Activated CD4-positive, alpha-beta memory T cell treated with anti-CD3 and anti-CD28 coated beads, Interleukin-2, amount 10 ng/mL, durations not matched to agents 7 days and 5 days (primary cell): ENCODE measurements at regions not wholly inside any gene's neighbourhood (a gene's known extent, or its start where the extent isn't known, plus 50 kb on each side); places are given as distances from the start of the nearest gene placed in this dataset.

Experiments
- CTCF ChIA-PET: fragments of 350-600 bp; sonication (Branson Sonifier 250); formaldehyde crosslinking; loops from one replicate; lab custom pipeline; 2021; ENCODE audit warnings: antibody characterized with exemption, inconsistent platforms; lab: Charles Lee
- POLR2A ChIA-PET: fragments of 350-600 bp; sonication (Branson Sonifier 250); formaldehyde crosslinking; loops from one replicate; lab custom pipeline; 2021; ENCODE audit warnings: antibody characterized with exemption; lab: Charles Lee
- DNase-seq: peaks from one replicate; pipeline ENCODE4 v3.0.0-alpha.2; 2020
- H3K27ac Mint-ChIP-seq: one replicate; pipeline ENCODE4 v1.8.0; 2021; ENCODE audit warnings: mild to moderate bottlenecking, mixed read lengths
- H3K27me3 Mint-ChIP-seq: one replicate; pipeline ENCODE4 v1.8.0; 2021; ENCODE audit warnings: mixed read lengths
- H3K36me3 Mint-ChIP-seq: one replicate; pipeline ENCODE4 v1.8.0; 2021; ENCODE audit warnings: low read depth, mixed read lengths
- H3K4me1 Mint-ChIP-seq: one replicate; pipeline ENCODE4 v1.8.0; 2021; ENCODE audit warnings: mixed read lengths
- H3K4me3 Mint-ChIP-seq: one replicate; pipeline ENCODE4 v1.8.0; 2021; ENCODE audit warnings: mild to moderate bottlenecking, mixed read lengths
- H3K9me3 Mint-ChIP-seq: one replicate; pipeline ENCODE4 v1.8.0; 2021; ENCODE audit warnings: mixed read lengths

GRCh38 chr20:11001302-11001701, 327.5 kb upstream of the JAG1 start:
- no peaks in the 10 kb centered on the region for H3K4me1 Mint-ChIP-seq
- DNase-seq, result no peak
- H3K4me3 Mint-ChIP-seq, result no peak overlapping the region
- H3K27ac Mint-ChIP-seq, result no peak overlapping the region
- no peaks in the 10 kb centered on the region for H3K9me3 Mint-ChIP-seq
- ChIA-PET CTCF (no interaction called here), POLR2A (no interaction called here)
- no peaks in the 10 kb centered on the region for H3K27me3 Mint-ChIP-seq
- H3K36me3 Mint-ChIP-seq, result no peaks in the 10 kb centered on the region

GRCh38 chr20:11001764-11002540, 328.2 kb upstream of the JAG1 start:
- H3K27ac Mint-ChIP-seq, result no peak overlapping the region
- H3K9me3 Mint-ChIP-seq, result no peaks in the 10 kb centered on the region
- DNase-seq, result no peak
- CTCF ChIA-PET, result no interaction called here
- POLR2A ChIA-PET, result no interaction called here
- no peaks in the 10 kb centered on the region for H3K36me3 Mint-ChIP-seq
- no peaks in the 10 kb centered on the region for H3K4me1 Mint-ChIP-seq
- H3K4me3 Mint-ChIP-seq, result no peak overlapping the region
- no peaks in the 10 kb centered on the region for H3K27me3 Mint-ChIP-seq

- H3K4me1 Mint-ChIP-seq, result no peaks in the 10 kb centered on the region
- DNase-seq, result no peak
- POLR2A ChIA-PET, result no interaction called here
- H3K27me3 Mint-ChIP-seq, result no peaks in the 10 kb centered on the region
- H3K27ac Mint-ChIP-seq, result no peak overlapping the region
- CTCF ChIA-PET, result no interaction called here
- H3K36me3 Mint-ChIP-seq, result no peaks in the 10 kb centered on the region
- H3K9me3 Mint-ChIP-seq, result no peaks in the 10 kb centered on the region
- no peak overlapping the region for H3K4me3 Mint-ChIP-seq
Observed at GRCh38 chr20:11003341-11003740, 329.5 kb upstream of the JAG1 start.

GRCh38 chr20:11008444-11009033, 334.7 kb upstream of the JAG1 start:
- H3K36me3 Mint-ChIP-seq, result no peaks in the 10 kb centered on the region
- H3K27me3 Mint-ChIP-seq, result no peaks in the 10 kb centered on the region
- ChIA-PET CTCF (no interaction called here), POLR2A (no interaction called here)
- H3K9me3 Mint-ChIP-seq, result peaks cover 2% of the 10 kb centered on the region
- H3K4me1 Mint-ChIP-seq, result no peaks in the 10 kb centered on the region
- no peak for DNase-seq
- no peak overlapping the region for H3K4me3 Mint-ChIP-seq
- H3K27ac Mint-ChIP-seq, result no peak overlapping the region

GRCh38 chr20:11011653-11012052, 337.9 kb upstream of the JAG1 start:
- no peak for DNase-seq
- H3K27me3 Mint-ChIP-seq, result no peaks in the 10 kb centered on the region
- CTCF ChIA-PET, result no interaction called here
- no peaks in the 10 kb centered on the region for H3K36me3 Mint-ChIP-seq
- POLR2A ChIA-PET, result no interaction called here
- H3K9me3 Mint-ChIP-seq, result peaks cover 2% of the 10 kb centered on the region
- no peaks in the 10 kb centered on the region for H3K4me1 Mint-ChIP-seq
- H3K4me3 Mint-ChIP-seq, result no peak overlapping the region
- no peak overlapping the region for H3K27ac Mint-ChIP-seq

- no peak for DNase-seq
- no peaks in the 10 kb centered on the region for H3K36me3 Mint-ChIP-seq
- H3K9me3 Mint-ChIP-seq, result peaks cover 2% of the 10 kb centered on the region
- H3K27ac Mint-ChIP-seq, result no peak overlapping the region
- H3K4me3 Mint-ChIP-seq, result no peak overlapping the region
- POLR2A ChIA-PET, result no interaction called here
- CTCF ChIA-PET, result no interaction called here
- no peaks in the 10 kb centered on the region for H3K4me1 Mint-ChIP-seq
- no peaks in the 10 kb centered on the region for H3K27me3 Mint-ChIP-seq
Observed at GRCh38 chr20:11012975-11013374, 339.2 kb upstream of the JAG1 start.

GRCh38 chr20:11013801-11014200, 340.0 kb upstream of the JAG1 start:
- Mint-ChIP-seq H3K4me1 (no peaks in the 10 kb centered on the region), H3K27me3 (no peaks in the 10 kb centered on the region), H3K4me3 (no peak overlapping the region), H3K36me3 (no peaks in the 10 kb centered on the region), H3K27ac (no peak overlapping the region), H3K9me3 (peaks cover 5% of the 10 kb centered on the region)
- CTCF ChIA-PET, result no interaction called here
- no peak for DNase-seq
- POLR2A ChIA-PET, result no interaction called here

- no peaks in the 10 kb centered on the region for H3K36me3 Mint-ChIP-seq
- ChIA-PET POLR2A (no interaction called here), CTCF (no interaction called here)
- no peaks in the 10 kb centered on the region for H3K27me3 Mint-ChIP-seq
- H3K4me3 Mint-ChIP-seq, result no peak overlapping the region
- H3K27ac Mint-ChIP-seq, result no peak overlapping the region
- DNase-seq, result no peak
- no peaks in the 10 kb centered on the region for H3K4me1 Mint-ChIP-seq
- peaks cover 3% of the 10 kb centered on the region for H3K9me3 Mint-ChIP-seq
Observed at GRCh38 chr20:11015440-11015839, 341.6 kb upstream of the JAG1 start.

- Mint-ChIP-seq H3K4me3 (no peak overlapping the region), H3K36me3 (no peaks in the 10 kb centered on the region), H3K27me3 (no peaks in the 10 kb centered on the region), H3K27ac (no peak overlapping the region), H3K4me1 (no peaks in the 10 kb centered on the region), H3K9me3 (peaks cover 3% of the 10 kb centered on the region)
- no peak for DNase-seq
- ChIA-PET CTCF (no interaction called here), POLR2A (no interaction called here)
Observed at GRCh38 chr20:11017446-11017845, 343.6 kb upstream of the JAG1 start.

- H3K27me3 Mint-ChIP-seq, result no peaks in the 10 kb centered on the region
- CTCF ChIA-PET, result no interaction called here
- no peaks in the 10 kb centered on the region for H3K4me1 Mint-ChIP-seq
- DNase-seq, result no peak
- no peaks in the 10 kb centered on the region for H3K36me3 Mint-ChIP-seq
- H3K27ac Mint-ChIP-seq, result no peak overlapping the region
- H3K9me3 Mint-ChIP-seq, result peaks cover 3% of the 10 kb centered on the region
- POLR2A ChIA-PET, result no interaction called here
- no peak overlapping the region for H3K4me3 Mint-ChIP-seq
Observed at GRCh38 chr20:11018668-11019170, 344.9 kb upstream of the JAG1 start.

- Mint-ChIP-seq H3K9me3 (peaks cover 6% of the 10 kb centered on the region), H3K36me3 (no peaks in the 10 kb centered on the region), H3K27ac (no peak overlapping the region), H3K4me3 (no peak overlapping the region), H3K27me3 (no peaks in the 10 kb centered on the region), H3K4me1 (no peaks in the 10 kb centered on the region)
- ChIA-PET CTCF (no interaction called here), POLR2A (no interaction called here)
- DNase-seq, result no peak
Observed at GRCh38 chr20:11020712-11021111, 346.9 kb upstream of the JAG1 start.

- Mint-ChIP-seq H3K27ac (no peak overlapping the region), H3K36me3 (no peaks in the 10 kb centered on the region), H3K4me3 (no peak overlapping the region), H3K27me3 (no peaks in the 10 kb centered on the region), H3K9me3 (peaks cover 6% of the 10 kb centered on the region), H3K4me1 (no peaks in the 10 kb centered on the region)
- CTCF ChIA-PET, result no interaction called here
- DNase-seq, result no peak
- POLR2A ChIA-PET, result no interaction called here
Observed at GRCh38 chr20:11027224-11027623, 353.4 kb upstream of the JAG1 start.

- ChIA-PET POLR2A (no interaction called here), CTCF (no interaction called here)
- H3K27ac Mint-ChIP-seq, result no peak overlapping the region
- H3K36me3 Mint-ChIP-seq, result no peaks in the 10 kb centered on the region
- peaks cover 9% of the 10 kb centered on the region for H3K9me3 Mint-ChIP-seq
- H3K4me1 Mint-ChIP-seq, result no peaks in the 10 kb centered on the region
- DNase-seq, result no peak
- no peaks in the 10 kb centered on the region for H3K27me3 Mint-ChIP-seq
- no peak overlapping the region for H3K4me3 Mint-ChIP-seq
Observed at GRCh38 chr20:11030351-11030750, 356.6 kb upstream of the JAG1 start.

- H3K4me3 Mint-ChIP-seq, result no peak overlapping the region
- no peak for DNase-seq
- POLR2A ChIA-PET, result no interaction called here
- H3K4me1 Mint-ChIP-seq, result no peaks in the 10 kb centered on the region
- H3K9me3 Mint-ChIP-seq, result peaks cover 9% of the 10 kb centered on the region
- no peaks in the 10 kb centered on the region for H3K36me3 Mint-ChIP-seq
- H3K27me3 Mint-ChIP-seq, result no peaks in the 10 kb centered on the region
- H3K27ac Mint-ChIP-seq, result no peak overlapping the region
- CTCF ChIA-PET, result no interaction called here
Observed at GRCh38 chr20:11031300-11031699, 357.5 kb upstream of the JAG1 start.
